ENCODE measurements at regions not wholly inside any gene's neighbourhood (a gene's known extent, or its start where the extent isn't known, plus 50 kb on each side); places are given as distances from the start of the nearest gene placed in this dataset.

DNA sequence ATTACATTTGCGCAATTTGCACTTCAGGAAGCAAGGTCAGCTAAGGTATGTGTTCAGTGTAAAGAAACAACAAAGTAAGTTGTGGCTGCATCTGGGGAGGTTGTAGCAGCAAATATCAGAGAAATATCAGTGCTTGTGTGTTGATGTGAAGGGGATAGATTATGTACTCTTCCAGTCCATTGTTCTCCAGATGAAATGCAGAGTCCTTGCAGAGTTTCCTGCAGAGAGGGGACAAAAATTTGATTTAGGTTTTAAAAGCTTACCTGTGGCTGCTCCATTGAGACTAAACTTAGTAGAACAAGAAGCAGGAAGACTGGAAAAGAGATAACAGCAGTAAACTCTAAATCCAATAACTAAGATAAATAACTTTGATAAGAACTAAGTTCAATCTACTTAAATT lies 952.2 kb downstream of the CDH18 start:
- Histone ChIP-seq H3K4me3 (no peak overlapping the region), H3K9me3 (ENCODE audit: control insufficient read depth in 4 of 4, insufficient read depth in 3 of 4, low read length in 3 of 4) (no peaks in the 10 kb centered on the region), H3K27me3 (ENCODE audit: control insufficient read depth in 3 of 3, insufficient read depth in 3 of 3, low read length in 2 of 3) (no peaks in the 10 kb centered on the region), H3K27ac (ENCODE audit: low read depth in 1 of 2, low read length in 1 of 2) (no peak overlapping the region), H3K9ac (ENCODE audit: insufficient read depth in 1 of 2, low read length in 2 of 2) (no peak overlapping the region), H3K36me3 (ENCODE audit: control insufficient read depth in 4 of 4, insufficient read depth in 4 of 4, low read length in 4 of 4) (no peaks in the 10 kb centered on the region), H3K4me1 (ENCODE audit: control insufficient read depth in 5 of 5, insufficient read depth in 5 of 5, low read length in 5 of 5) (no peaks in the 10 kb centered on the region)
- no peak for DNase-seq
- TF ChIP-seq, protein P1, sequence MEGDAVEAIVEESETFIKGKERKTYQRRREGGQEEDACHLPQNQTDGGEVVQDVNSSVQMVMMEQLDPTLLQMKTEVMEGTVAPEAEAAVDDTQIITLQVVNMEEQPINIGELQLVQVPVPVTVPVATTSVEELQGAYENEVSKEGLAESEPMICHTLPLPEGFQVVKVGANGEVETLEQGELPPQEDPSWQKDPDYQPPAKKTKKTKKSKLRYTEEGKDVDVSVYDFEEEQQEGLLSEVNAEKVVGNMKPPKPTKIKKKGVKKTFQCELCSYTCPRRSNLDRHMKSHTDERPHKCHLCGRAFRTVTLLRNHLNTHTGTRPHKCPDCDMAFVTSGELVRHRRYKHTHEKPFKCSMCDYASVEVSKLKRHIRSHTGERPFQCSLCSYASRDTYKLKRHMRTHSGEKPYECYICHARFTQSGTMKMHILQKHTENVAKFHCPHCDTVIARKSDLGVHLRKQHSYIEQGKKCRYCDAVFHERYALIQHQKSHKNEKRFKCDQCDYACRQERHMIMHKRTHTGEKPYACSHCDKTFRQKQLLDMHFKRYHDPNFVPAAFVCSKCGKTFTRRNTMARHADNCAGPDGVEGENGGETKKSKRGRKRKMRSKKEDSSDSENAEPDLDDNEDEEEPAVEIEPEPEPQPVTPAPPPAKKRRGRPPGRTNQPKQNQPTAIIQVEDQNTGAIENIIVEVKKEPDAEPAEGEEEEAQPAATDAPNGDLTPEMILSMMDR (IDR thresholded peaks at IDR 0.05; ENCODE audit: control extremely low read depth, extremely low read depth) = no peak
- WGBS, 2 donors = 37 to 46% methylated on average over 1 of the region's 1 CpG
- no peak for ATAC-seq (ENCODE audit: insufficient read depth, low FRiP score)

DNA sequence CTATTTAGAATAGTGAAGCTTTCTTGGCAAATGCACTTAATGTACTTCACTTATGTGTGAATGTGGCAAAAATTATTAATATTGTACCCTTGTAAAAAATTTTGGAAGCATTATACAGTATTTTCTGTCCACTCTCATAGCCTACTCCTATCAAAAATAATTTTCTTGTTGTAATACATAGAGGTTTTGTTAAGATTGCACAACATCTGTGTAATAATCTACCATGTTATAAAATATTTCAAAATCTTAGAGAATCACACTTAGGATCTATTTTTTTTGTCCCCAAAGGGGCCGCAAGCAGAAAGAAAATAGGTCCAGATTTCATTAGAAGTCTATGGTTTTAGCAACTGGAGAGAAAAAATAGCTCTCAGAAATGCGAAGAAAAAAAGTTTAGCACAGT lies 945.9 kb downstream of the CDH18 start:
- DNase-seq = no peak
- no peaks in the 10 kb centered on the region for H3K4me1 ChIP-seq (ENCODE audit: control insufficient read depth in 5 of 5, insufficient read depth in 5 of 5, low read length in 5 of 5)
- H3K27me3 ChIP-seq (ENCODE audit: control insufficient read depth in 3 of 3, insufficient read depth in 3 of 3, low read length in 2 of 3) = no peaks in the 10 kb centered on the region
- H3K36me3 ChIP-seq (ENCODE audit: control insufficient read depth in 4 of 4, insufficient read depth in 4 of 4, low read length in 4 of 4) = no peaks in the 10 kb centered on the region
- no peak for ATAC-seq (ENCODE audit: insufficient read depth, low FRiP score)
- no peak overlapping the region for H3K9ac ChIP-seq (ENCODE audit: insufficient read depth in 1 of 2, low read length in 2 of 2)
- H3K4me3 ChIP-seq = no peak overlapping the region
- H3K9me3 ChIP-seq (ENCODE audit: control insufficient read depth in 4 of 4, insufficient read depth in 3 of 4, low read length in 3 of 4) = no peaks in the 10 kb centered on the region
- TF ChIP-seq, protein P1 (IDR thresholded peaks at IDR 0.05; ENCODE audit: control extremely low read depth, extremely low read depth) = no peak
- 87 to 90% methylated on average over 2 of the region's 2 CpGs for WGBS, 2 donors
- no peak overlapping the region for H3K27ac ChIP-seq (ENCODE audit: low read depth in 1 of 2, low read length in 1 of 2)

DNA sequence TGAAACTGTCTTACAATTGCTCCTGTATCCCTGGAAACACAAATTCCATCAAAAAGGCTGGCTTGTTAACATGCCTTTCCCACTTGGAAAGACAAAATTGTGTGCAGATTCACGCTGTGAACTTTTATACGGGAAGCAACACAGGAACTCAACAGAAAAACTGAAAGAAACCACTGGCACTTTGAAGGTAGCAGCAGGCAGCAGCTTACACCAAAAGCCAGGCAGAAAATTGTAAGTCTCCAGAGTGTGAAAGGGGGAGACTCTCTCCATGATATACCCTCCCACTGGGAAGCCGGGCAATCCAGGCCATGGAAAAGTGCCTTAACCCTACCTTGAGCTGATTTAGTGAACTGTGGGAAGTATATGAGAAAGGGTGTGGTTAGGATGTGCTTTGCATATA lies 943.7 kb downstream of the CDH18 start:
- DNase-seq = no peak
- H3K27me3 ChIP-seq (ENCODE audit: control insufficient read depth in 3 of 3, insufficient read depth in 3 of 3, low read length in 2 of 3) = no peaks in the 10 kb centered on the region
- 71 to 73% methylated on average over 3 of the region's 3 CpGs for WGBS, 2 donors
- no peak overlapping the region for H3K4me3 ChIP-seq
- H3K9ac ChIP-seq (ENCODE audit: insufficient read depth in 1 of 2, low read length in 2 of 2) = no peak overlapping the region
- no peak overlapping the region for H3K27ac ChIP-seq (ENCODE audit: low read depth in 1 of 2, low read length in 1 of 2)
- no peaks in the 10 kb centered on the region for H3K9me3 ChIP-seq (ENCODE audit: control insufficient read depth in 4 of 4, insufficient read depth in 3 of 4, low read length in 3 of 4)
- TF ChIP-seq, protein P1 (IDR thresholded peaks at IDR 0.05; ENCODE audit: control extremely low read depth, extremely low read depth) = no peak
- H3K36me3 ChIP-seq (ENCODE audit: control insufficient read depth in 4 of 4, insufficient read depth in 4 of 4, low read length in 4 of 4) = no peaks in the 10 kb centered on the region
- no peaks in the 10 kb centered on the region for H3K4me1 ChIP-seq (ENCODE audit: control insufficient read depth in 5 of 5, insufficient read depth in 5 of 5, low read length in 5 of 5)
- no peak for ATAC-seq (ENCODE audit: insufficient read depth, low FRiP score)

DNA sequence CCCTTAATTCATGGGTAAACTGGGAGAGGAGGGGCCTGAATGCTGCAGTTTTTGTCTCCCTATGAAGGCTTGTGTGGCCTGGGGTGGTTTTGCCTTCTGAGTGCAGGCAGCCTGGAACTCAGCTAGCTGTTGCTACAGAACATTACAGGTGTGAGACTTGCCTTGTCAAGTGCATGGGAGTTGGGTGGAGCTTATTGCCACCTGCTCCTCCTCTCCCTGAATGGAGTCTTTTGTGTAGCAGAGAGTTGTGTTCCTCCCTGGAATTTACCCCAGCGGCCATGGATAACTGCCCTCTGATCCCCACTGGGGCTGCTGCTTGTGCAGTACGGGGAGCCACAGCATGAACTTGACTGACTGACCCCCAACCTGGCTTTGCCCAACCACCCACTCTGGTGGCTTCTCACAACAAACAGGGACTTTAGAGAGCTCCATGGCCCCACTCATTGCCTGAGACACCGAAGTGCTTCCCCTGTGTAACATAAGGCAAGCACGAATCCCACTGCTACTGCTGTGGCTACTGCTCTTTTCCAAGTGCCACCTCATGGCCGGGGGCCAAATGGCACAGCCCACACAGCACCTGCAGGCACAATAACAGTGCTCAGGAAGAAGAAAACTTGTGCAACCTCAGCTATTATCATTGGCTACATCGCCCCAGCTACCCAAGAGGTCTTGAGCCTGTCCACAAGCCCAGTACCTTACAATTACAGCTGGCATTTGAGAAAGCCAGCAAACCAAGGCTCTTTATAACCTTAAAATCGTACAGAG lies 942.9 kb downstream of the CDH18 start:
- 71 to 76% methylated on average over 7 of the region's 7 CpGs for WGBS, 2 donors
- ATAC-seq (ENCODE audit: insufficient read depth, low FRiP score) (no peak), DNase-seq (no peak)

More for the DNA sequence above, 942.9 kb downstream of the CDH18 start:
- TF ChIP-seq, protein P1 (IDR thresholded peaks at IDR 0.05; ENCODE audit: control extremely low read depth, extremely low read depth) = no peak
- no peaks in the 10 kb centered on the region for H3K9me3 ChIP-seq (ENCODE audit: control insufficient read depth in 4 of 4, insufficient read depth in 3 of 4, low read length in 3 of 4)
- H3K27me3 ChIP-seq (ENCODE audit: control insufficient read depth in 3 of 3, insufficient read depth in 3 of 3, low read length in 2 of 3) = no peaks in the 10 kb centered on the region
- H3K27ac ChIP-seq (ENCODE audit: low read depth in 1 of 2, low read length in 1 of 2) = no peak overlapping the region
- no peak overlapping the region for H3K4me3 ChIP-seq
- H3K4me1 ChIP-seq (ENCODE audit: control insufficient read depth in 5 of 5, insufficient read depth in 5 of 5, low read length in 5 of 5) = no peaks in the 10 kb centered on the region
- no peak overlapping the region for H3K9ac ChIP-seq (ENCODE audit: insufficient read depth in 1 of 2, low read length in 2 of 2)
- no peaks in the 10 kb centered on the region for H3K36me3 ChIP-seq (ENCODE audit: control insufficient read depth in 4 of 4, insufficient read depth in 4 of 4, low read length in 4 of 4)
